ENCODE measurements at regions not wholly inside any gene's neighbourhood (a gene's known extent, or its start where the extent isn't known, plus 50 kb on each side); places are given as distances from the start of the nearest gene placed in this dataset.

DNA sequence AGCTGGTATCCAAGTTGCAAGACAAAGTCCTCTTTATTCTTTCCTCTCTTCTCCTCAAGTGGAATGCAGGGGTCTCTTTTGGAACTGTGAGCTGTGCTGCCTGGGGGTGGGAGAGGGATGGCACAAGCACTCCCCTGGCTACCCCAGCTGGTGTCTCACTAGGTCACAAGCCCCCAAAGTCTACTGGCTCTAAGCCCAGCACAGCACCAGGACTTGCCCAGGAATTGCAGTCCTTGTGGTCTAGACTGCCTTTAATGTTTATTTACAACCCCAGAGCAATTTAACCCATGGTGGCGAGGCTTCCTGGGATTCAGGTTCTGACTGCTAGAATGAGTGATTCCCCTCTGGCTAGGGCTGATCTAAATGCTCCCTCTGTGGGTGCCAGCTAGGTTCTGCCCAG is 199.0 kb upstream of the STK17B start:
- Mint-ChIP-seq H3K36me3 (no peaks in the 10 kb centered on the region), H3K27ac (no peak overlapping the region), H3K9me3 (peaks cover 0 to 8% (median 3%) of the 10 kb centered on the region in 7 donors), H3K4me1 (no peaks in the 10 kb centered on the region), H3K4me3 (no peak overlapping the region), H3K27me3 (ENCODE audit: low read depth in 3 of 3) (no peaks in the 10 kb centered on the region)
- H3K27ac ChIP-seq (ENCODE audit: low read depth in 1 of 2, low read length in 2 of 2): no peak overlapping the region
- WGBS (ENCODE audit: insufficient coverage): 100% methylated on average over 1 of the region's 1 CpG
- H3K9ac ChIP-seq (ENCODE audit: insufficient read depth, low read length, poor library complexity, severe bottlenecking): no peak overlapping the region
- TF ChIP-seq, protein P1, sequence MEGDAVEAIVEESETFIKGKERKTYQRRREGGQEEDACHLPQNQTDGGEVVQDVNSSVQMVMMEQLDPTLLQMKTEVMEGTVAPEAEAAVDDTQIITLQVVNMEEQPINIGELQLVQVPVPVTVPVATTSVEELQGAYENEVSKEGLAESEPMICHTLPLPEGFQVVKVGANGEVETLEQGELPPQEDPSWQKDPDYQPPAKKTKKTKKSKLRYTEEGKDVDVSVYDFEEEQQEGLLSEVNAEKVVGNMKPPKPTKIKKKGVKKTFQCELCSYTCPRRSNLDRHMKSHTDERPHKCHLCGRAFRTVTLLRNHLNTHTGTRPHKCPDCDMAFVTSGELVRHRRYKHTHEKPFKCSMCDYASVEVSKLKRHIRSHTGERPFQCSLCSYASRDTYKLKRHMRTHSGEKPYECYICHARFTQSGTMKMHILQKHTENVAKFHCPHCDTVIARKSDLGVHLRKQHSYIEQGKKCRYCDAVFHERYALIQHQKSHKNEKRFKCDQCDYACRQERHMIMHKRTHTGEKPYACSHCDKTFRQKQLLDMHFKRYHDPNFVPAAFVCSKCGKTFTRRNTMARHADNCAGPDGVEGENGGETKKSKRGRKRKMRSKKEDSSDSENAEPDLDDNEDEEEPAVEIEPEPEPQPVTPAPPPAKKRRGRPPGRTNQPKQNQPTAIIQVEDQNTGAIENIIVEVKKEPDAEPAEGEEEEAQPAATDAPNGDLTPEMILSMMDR (IDR thresholded peaks at IDR 0.05): no peak
- peaks cover 0 to 3% of the 10 kb centered on the region in 2 donors for H3K9me3 ChIP-seq (replicated peaks in 1 of 2; ENCODE audit: control insufficient read depth in 1 of 2, insufficient read depth in 1 of 2, low read length in 2 of 2)
- no peaks in the 10 kb centered on the region for H4K20me1 ChIP-seq (ENCODE audit: insufficient read depth, low read length)
- no peak overlapping the region for H3K4me2 ChIP-seq (replicated peaks; ENCODE audit: extremely low read depth, low read length, poor library complexity, severe bottlenecking)
- intact Hi-C loops (cut with micrococcal nuclease): no loop called here
- no peak overlapping the region for H2AFZ ChIP-seq (ENCODE audit: insufficient read depth, low read depth, low read length, poor library complexity, severe bottlenecking)
- H3K4me1 ChIP-seq (ENCODE audit: control insufficient read depth in 1 of 2, insufficient read depth in 2 of 2, low read length in 2 of 2): no peaks in the 10 kb centered on the region
- no peaks in the 10 kb centered on the region for H3K36me3 ChIP-seq (replicated peaks in 1 of 2; ENCODE audit: control insufficient read depth in 1 of 2, insufficient read depth in 2 of 2, low read length in 2 of 2)
- no peak for DNase-seq
- no peak overlapping the region for H3K4me3 ChIP-seq (replicated peaks in 1 of 3; ENCODE audit: low read depth in 2 of 3, low read length in 3 of 3)
- H3K27me3 ChIP-seq (ENCODE audit: control insufficient read depth in 2 of 2, insufficient read depth in 2 of 2, low read length in 2 of 2): no peaks in the 10 kb centered on the region
- no peaks in the 10 kb centered on the region for H3K79me2 ChIP-seq (ENCODE audit: insufficient read depth, low read length)

DNA sequence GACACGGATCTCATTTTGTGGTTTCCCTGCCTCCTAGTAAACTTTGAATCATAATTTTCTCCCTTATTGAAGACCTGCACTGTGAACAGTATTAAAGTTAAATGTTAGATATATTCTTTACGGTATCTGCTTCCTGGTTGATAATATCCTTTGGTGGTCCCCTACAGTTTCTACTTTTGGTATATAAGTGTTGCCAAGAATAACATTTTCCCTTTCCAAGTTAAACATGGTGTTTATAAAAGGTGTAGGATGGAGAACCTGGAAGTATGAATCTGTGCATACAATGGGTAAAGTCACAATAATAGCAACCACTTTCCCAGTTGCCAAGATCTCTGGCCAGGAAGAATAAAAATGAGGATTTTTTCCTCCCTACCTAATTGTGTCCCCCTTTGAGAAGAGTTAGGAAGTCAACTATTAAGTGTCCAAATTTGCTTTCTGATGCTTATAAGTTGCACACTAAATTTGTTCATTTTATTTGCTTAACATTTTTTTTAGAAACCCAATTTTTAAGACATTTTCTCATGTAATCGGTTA is 201.0 kb upstream of the STK17B start:
- Mint-ChIP-seq H3K27me3 (ENCODE audit: low read depth in 3 of 3) (no peaks in the 10 kb centered on the region), H3K36me3 (no peaks in the 10 kb centered on the region), H3K4me1 (no peaks in the 10 kb centered on the region), H3K27ac (no peak overlapping the region), H3K4me3 (no peak overlapping the region), H3K9me3 (peaks cover 0 to 8% (median 3%) of the 10 kb centered on the region in 7 donors)
- Histone ChIP-seq H3K4me1 (ENCODE audit: control insufficient read depth in 1 of 2, insufficient read depth in 2 of 2, low read length in 2 of 2) (no peaks in the 10 kb centered on the region), H2AFZ (ENCODE audit: insufficient read depth, low read depth, low read length, poor library complexity, severe bottlenecking) (no peak overlapping the region), H3K36me3 (replicated peaks in 1 of 2; ENCODE audit: control insufficient read depth in 1 of 2, insufficient read depth in 2 of 2, low read length in 2 of 2) (no peaks in the 10 kb centered on the region), H3K9me3 (replicated peaks in 1 of 2; ENCODE audit: control insufficient read depth in 1 of 2, insufficient read depth in 1 of 2, low read length in 2 of 2) (peaks cover 0 to 3% of the 10 kb centered on the region in 2 donors), H3K4me2 (replicated peaks; ENCODE audit: extremely low read depth, low read length, poor library complexity, severe bottlenecking) (no peak overlapping the region), H3K4me3 (replicated peaks in 1 of 3; ENCODE audit: low read depth in 2 of 3, low read length in 3 of 3) (no peak overlapping the region), H3K27me3 (ENCODE audit: control insufficient read depth in 2 of 2, insufficient read depth in 2 of 2, low read length in 2 of 2) (no peaks in the 10 kb centered on the region), H3K9ac (ENCODE audit: insufficient read depth, low read length, poor library complexity, severe bottlenecking) (no peak overlapping the region), H3K27ac (ENCODE audit: low read depth in 1 of 2, low read length in 2 of 2) (no peak overlapping the region), H3K79me2 (ENCODE audit: insufficient read depth, low read length) (no peaks in the 10 kb centered on the region), H4K20me1 (ENCODE audit: insufficient read depth, low read length) (no peaks in the 10 kb centered on the region)
- intact Hi-C loops (cut with micrococcal nuclease): no loop called here
- WGBS (ENCODE audit: insufficient coverage): no CpG with 5 or more reads among the region's 3 CpGs
- TF ChIP-seq, protein P1 (IDR thresholded peaks at IDR 0.05): no peak
- no peak for DNase-seq

Data from CD14-positive monocyte (primary cell).